ENCODE measurements at regions not wholly inside any gene's neighbourhood (a gene's known extent, or its start where the extent isn't known, plus 50 kb on each side); places are given as distances from the start of the nearest gene placed in this dataset.
"Not testable (repeated sequence)": the region's sequence is repeated elsewhere in the genome, so short reads cannot be mapped to it uniquely, and the experiment has no call there.

GRCh38 chr16:21396545-21396944 lies 118.5 kb upstream of the CRYM start:
- TF ChIP-seq CTCF (IDR thresholded peaks at IDR 0.05; ENCODE audit: insufficient read depth, low read length, poor library complexity, severe bottlenecking); EZH2phosphoT487 (conservative IDR thresholded peaks at IDR 0.05; ENCODE audit: low read length): not testable (repeated sequence)
